A549 (cell line): ENCODE measurements at regions not wholly inside any gene's neighbourhood (a gene's known extent, or its start where the extent isn't known, plus 50 kb on each side); places are given as distances from the start of the nearest gene placed in this dataset.

ENCODE experiments used
- CHD2 ChIP-seq: fragments of 150-350 bp; IDR thresholded peaks from 2 replicates; pipeline ENCODE4 v1.6.1; 2014; ENCODE audit warnings: low read length; ENCODE audit not compliant: partially characterized antibody
- EHMT2 ChIP-seq: fragments of 200-600 bp; sonication (generic); IDR thresholded peaks from 2 replicates; pipeline ENCODE4 v1.6.1; 2016; ENCODE audit warnings: antibody characterized with exemption, low read depth, mild to moderate bottlenecking, moderate library complexity
- EP300 ChIP-seq, 2 experiments: fragments of >200 bp; sonication (Bioruptor Twin); formaldehyde crosslinking; IDR thresholded peaks; 2 replicates in 1 of 2; 3 replicates in 1 of 2; pipeline ENCODE4 v1.6.1; 2016 to 2017
- KDM1A ChIP-seq: fragments of 200-600 bp; sonication (generic); IDR thresholded peaks from 2 replicates; pipeline ENCODE4 v1.6.1; 2016; ENCODE audit warnings: low read depth, mild to moderate bottlenecking
- MAFK ChIP-seq: fragments of 450-650 bp; IDR thresholded peaks from 2 replicates; pipeline ENCODE4 v1.6.1; 2014; ENCODE audit not compliant: partially characterized antibody
- NR3C1 ChIP-seq: fragments of >200 bp; sonication (Bioruptor Twin); formaldehyde crosslinking; IDR thresholded peaks from 3 replicates; pipeline ENCODE4 v1.6.1; 2017
- PHF8 ChIP-seq: fragments of 200-600 bp; sonication (generic); IDR thresholded peaks from 2 replicates; pipeline ENCODE4 v1.6.1; 2016; ENCODE audit warnings: low read depth, mild to moderate bottlenecking, antibody characterized with exemption, moderate library complexity, borderline replicate concordance
- POLR2A ChIP-seq: IDR thresholded peaks from 2 replicates; pipeline ENCODE4 v1.6.1; 2012; ENCODE audit warnings: mild to moderate bottlenecking, low read length
- POLR2AphosphoS2 ChIP-seq: conservative IDR thresholded peaks from 2 replicates; pipeline ENCODE4 v1.6.1; 2012; ENCODE audit warnings: low read length, improper control_type of control experiment, inconsistent platforms
- REST ChIP-seq: fragments of 200-600 bp; sonication (generic); IDR thresholded peaks from 2 replicates; pipeline ENCODE4 v1.6.1; 2016; ENCODE audit warnings: antibody characterized with exemption, mild to moderate bottlenecking, moderate library complexity
- ZFP36 ChIP-seq: fragments of 450-650 bp; IDR thresholded peaks from 2 replicates; pipeline ENCODE4 v1.6.1; 2014; ENCODE audit warnings: borderline replicate concordance; ENCODE audit not compliant: partially characterized antibody
- TF ChIP-seq, protein P1 (sequence below): fragments of >200 bp; sonication (Bioruptor Twin); formaldehyde crosslinking; IDR thresholded peaks from 3 replicates; pipeline ENCODE4 v1.5.1; 2016

GRCh38 chr5:174235221-174236011 lies 189.9 kb downstream of the NSG2 start:
- no peak for TF ChIP-seq EP300 (IDR thresholded peaks at IDR 0.05)
- no peak for TF ChIP-seq CHD2
- TF ChIP-seq, protein P1, sequence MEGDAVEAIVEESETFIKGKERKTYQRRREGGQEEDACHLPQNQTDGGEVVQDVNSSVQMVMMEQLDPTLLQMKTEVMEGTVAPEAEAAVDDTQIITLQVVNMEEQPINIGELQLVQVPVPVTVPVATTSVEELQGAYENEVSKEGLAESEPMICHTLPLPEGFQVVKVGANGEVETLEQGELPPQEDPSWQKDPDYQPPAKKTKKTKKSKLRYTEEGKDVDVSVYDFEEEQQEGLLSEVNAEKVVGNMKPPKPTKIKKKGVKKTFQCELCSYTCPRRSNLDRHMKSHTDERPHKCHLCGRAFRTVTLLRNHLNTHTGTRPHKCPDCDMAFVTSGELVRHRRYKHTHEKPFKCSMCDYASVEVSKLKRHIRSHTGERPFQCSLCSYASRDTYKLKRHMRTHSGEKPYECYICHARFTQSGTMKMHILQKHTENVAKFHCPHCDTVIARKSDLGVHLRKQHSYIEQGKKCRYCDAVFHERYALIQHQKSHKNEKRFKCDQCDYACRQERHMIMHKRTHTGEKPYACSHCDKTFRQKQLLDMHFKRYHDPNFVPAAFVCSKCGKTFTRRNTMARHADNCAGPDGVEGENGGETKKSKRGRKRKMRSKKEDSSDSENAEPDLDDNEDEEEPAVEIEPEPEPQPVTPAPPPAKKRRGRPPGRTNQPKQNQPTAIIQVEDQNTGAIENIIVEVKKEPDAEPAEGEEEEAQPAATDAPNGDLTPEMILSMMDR = no peak
- TF ChIP-seq REST = no peak
- TF ChIP-seq POLR2A = no peak
- no peak for TF ChIP-seq EHMT2
- TF ChIP-seq PHF8 = no peak
- TF ChIP-seq MAFK = no peak
- no peak for TF ChIP-seq KDM1A
- no peak for TF ChIP-seq NR3C1
- no peak for TF ChIP-seq ZFP36
- TF ChIP-seq POLR2AphosphoS2 = no peak
